ENCODE measurements at regions not wholly inside any gene's neighbourhood (a gene's known extent, or its start where the extent isn't known, plus 50 kb on each side); places are given as distances from the start of the nearest gene placed in this dataset.

DNA sequence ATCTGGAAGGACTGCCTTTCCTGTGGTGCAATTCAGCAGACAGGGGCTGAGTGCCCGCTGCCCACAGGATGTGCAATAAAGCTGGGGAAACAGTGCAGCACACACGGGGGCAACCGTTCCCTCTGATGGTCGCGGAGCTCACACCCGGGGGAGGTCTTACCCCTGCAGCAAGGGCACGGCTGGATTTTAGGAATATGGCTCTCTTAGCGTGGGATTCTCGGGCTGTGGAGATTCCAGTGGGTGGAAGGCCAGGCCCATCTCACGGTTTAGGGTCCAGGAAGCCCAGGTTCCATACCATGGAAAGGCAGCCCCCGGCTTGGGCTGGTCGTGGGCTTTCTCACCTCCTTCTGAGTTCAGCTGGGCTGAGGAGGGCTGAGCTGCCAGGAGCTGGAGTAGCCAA, 244.1 kb downstream of the MED10 start:
- FAIRE-seq (no peak), DNase-seq (ENCODE audit: low read depth, low spot score) (no peak)
- no peak overlapping the region for H3K4me3 ChIP-seq (replicated peaks in 1 of 3; ENCODE audit: insufficient read depth in 1 of 3, low read depth in 1 of 3, low read length in 3 of 3)
- H3K27me3 ChIP-seq (ENCODE audit: control insufficient read depth in 2 of 2, insufficient read depth in 2 of 2, low read length in 2 of 2): no peaks in the 10 kb centered on the region
- H3K4me1 ChIP-seq (ENCODE audit: control insufficient read depth, extremely low read depth, insufficient read depth, low read length): no peaks in the 10 kb centered on the region
- BruUV-seq (replicated peaks): no TSS peak
- no peaks in the 10 kb centered on the region for H3K36me3 ChIP-seq (ENCODE audit: control insufficient read depth in 2 of 2, extremely low read depth in 1 of 2, insufficient read depth in 2 of 2, low read length in 2 of 2)
- no peaks in the 10 kb centered on the region for H3K9me3 ChIP-seq (replicated peaks; ENCODE audit: control insufficient read depth, insufficient read depth, low read length)
- dilution Hi-C loops (cut with MboI; ENCODE audit: extremely low pct_ligation_motif_present, low sequenced_read_pairs) (no loop called here), intact Hi-C loops (cut with micrococcal nuclease) (no loop called here)
- H3K9ac ChIP-seq (replicated peaks; ENCODE audit: extremely low read depth, insufficient read depth, low read length): no peak overlapping the region
- CTCF ChIA-PET: no interaction called here
- no peak overlapping the region for H3K4me2 ChIP-seq (ENCODE audit: insufficient read depth, low read length)
- no peak overlapping the region for H3K27ac ChIP-seq (ENCODE audit: insufficient read depth, low read depth, low read length)
- no peaks in the 10 kb centered on the region for H3K9me1 ChIP-seq (replicated peaks; ENCODE audit: control insufficient read depth, extremely low read depth, insufficient read depth, low read length)
- no peaks in the 10 kb centered on the region for H3K79me2 ChIP-seq (ENCODE audit: control insufficient read depth, insufficient read depth, low read length)
- TF ChIP-seq JUN (IDR thresholded peaks at IDR 0.05; ENCODE audit: borderline replicate concordance, insufficient read depth, insufficient read length, low read depth): no peak
- no peak for TF ChIP-seq EZH2 (IDR thresholded peaks at IDR 0.05; ENCODE audit: borderline replicate concordance, low read depth, low read length, severe bottlenecking)
- no peak for TF ChIP-seq FOS (IDR thresholded peaks at IDR 0.05; ENCODE audit: borderline replicate concordance, insufficient read depth, low read length)
- no peak for TF ChIP-seq MYC (IDR thresholded peaks at IDR 0.05; ENCODE audit: low read depth, low read length)
- TF ChIP-seq POLR2A (IDR thresholded peaks at IDR 0.05; ENCODE audit: low read depth, low read length): no peak
- no peak for TF ChIP-seq GATA2 (IDR thresholded peaks at IDR 0.05; ENCODE audit: insufficient read depth, insufficient read length, low read depth, low read length)
- TF ChIP-seq, protein P1, sequence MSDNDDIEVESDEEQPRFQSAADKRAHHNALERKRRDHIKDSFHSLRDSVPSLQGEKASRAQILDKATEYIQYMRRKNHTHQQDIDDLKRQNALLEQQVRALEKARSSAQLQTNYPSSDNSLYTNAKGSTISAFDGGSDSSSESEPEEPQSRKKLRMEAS (IDR thresholded peaks at IDR 0.05; ENCODE audit: insufficient read depth, insufficient read length): no peak
- no peak for TF ChIP-seq POLR2AphosphoS5 (IDR thresholded peaks at IDR 0.05; ENCODE audit: insufficient read depth, low read depth, low read length)
- TF ChIP-seq, protein P2, sequence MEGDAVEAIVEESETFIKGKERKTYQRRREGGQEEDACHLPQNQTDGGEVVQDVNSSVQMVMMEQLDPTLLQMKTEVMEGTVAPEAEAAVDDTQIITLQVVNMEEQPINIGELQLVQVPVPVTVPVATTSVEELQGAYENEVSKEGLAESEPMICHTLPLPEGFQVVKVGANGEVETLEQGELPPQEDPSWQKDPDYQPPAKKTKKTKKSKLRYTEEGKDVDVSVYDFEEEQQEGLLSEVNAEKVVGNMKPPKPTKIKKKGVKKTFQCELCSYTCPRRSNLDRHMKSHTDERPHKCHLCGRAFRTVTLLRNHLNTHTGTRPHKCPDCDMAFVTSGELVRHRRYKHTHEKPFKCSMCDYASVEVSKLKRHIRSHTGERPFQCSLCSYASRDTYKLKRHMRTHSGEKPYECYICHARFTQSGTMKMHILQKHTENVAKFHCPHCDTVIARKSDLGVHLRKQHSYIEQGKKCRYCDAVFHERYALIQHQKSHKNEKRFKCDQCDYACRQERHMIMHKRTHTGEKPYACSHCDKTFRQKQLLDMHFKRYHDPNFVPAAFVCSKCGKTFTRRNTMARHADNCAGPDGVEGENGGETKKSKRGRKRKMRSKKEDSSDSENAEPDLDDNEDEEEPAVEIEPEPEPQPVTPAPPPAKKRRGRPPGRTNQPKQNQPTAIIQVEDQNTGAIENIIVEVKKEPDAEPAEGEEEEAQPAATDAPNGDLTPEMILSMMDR (IDR thresholded peaks at IDR 0.05; ENCODE audit: extremely low read depth in 1 of 2, insufficient read depth in 1 of 2, low read depth in 1 of 2, low read length in 2 of 2): no peak
- H2AFZ ChIP-seq (ENCODE audit: low read depth, low read length): no peak overlapping the region
- no peaks in the 10 kb centered on the region for H4K20me1 ChIP-seq (replicated peaks; ENCODE audit: control insufficient read depth, extremely low read depth, insufficient read depth, low read length)
- POLR2A ChIA-PET: no interaction called here
